K562 (cell line): ENCODE measurements at regions not wholly inside any gene's neighbourhood (a gene's known extent, or its start where the extent isn't known, plus 50 kb on each side); places are given as distances from the start of the nearest gene placed in this dataset.

Source experiments
- ATAC-seq: fragments of 200-7000 bp; cut with Tn5 transposase; 3 replicates; pipeline ENCODE4 v1.9.1; 2020; ENCODE audit warnings: moderate library complexity
- BruUV-seq: library from RNA; stranded (reverse); fragments of 400-500 nt; replicated peaks from 2 replicates; lab custom pipeline; 2021; lab: Mats Ljungman, UMichigan
- CTCF ChIA-PET: fragments of 300-600 bp; formaldehyde crosslinking; extraction: SDS; loops from one replicate; lab custom pipeline; 2021; ENCODE audit warnings: low intra/inter-chr PET ratio; lab: Yijun Ruan, JAX
- POLR2A ChIA-PET: fragments of 300-600, 350-650 bp; sonication (Branson Sonifier 250); formaldehyde crosslinking; extraction: SDS; loops from one replicate; lab custom pipeline; 2021; ENCODE audit warnings: antibody characterized with exemption, inconsistent platforms; lab: Yijun Ruan, JAX
- DNase-seq, 4 experiments: peaks; one replicate each; pipeline versions ENCODE4 v3.0.0 to v3.0.0-alpha.2; 2011 to 2018; ENCODE audit warnings: low spot score in 3 of 4, mixed read lengths in 3 of 4; ENCODE audit errors: extremely low read depth in 1 of 4
- FAIRE-seq: peaks from 2 replicates; lab custom pipeline; 2011; peaks lifted over from hg19 to GRCh38; lab: Jason Lieb, UNC
- H2AFZ ChIP-seq: 2 replicates; pipeline ENCODE4 v1.6.0; 2011; ENCODE audit warnings: low read depth, low read length, control low read depth, inconsistent platforms
- H3K27ac ChIP-seq: fragments of 200-600 bp; 3 replicates; pipeline ENCODE4 v1.8.0; 2011; ENCODE audit warnings: low read depth, mild to moderate bottlenecking, control low read depth, inconsistent platforms, low read length, moderate library complexity, mixed read lengths; ENCODE audit errors: extremely low read depth
- H3K27me3 ChIP-seq, 2 experiments: fragments of 300-600 bp in 1 of 2; 2 replicates in 1 of 2; 3 replicates in 1 of 2; pipeline versions ENCODE4 v1.6.0 to v1.8.0; 2011; ENCODE audit warnings: inconsistent platforms in 2 of 2, low read length in 2 of 2, mild to moderate bottlenecking in 1 of 2, mixed read lengths in 1 of 2, moderate library complexity in 1 of 2; ENCODE audit not compliant: control insufficient read depth in 2 of 2, insufficient read depth in 2 of 2
- H3K36me3 ChIP-seq: fragments of 300-600 bp; 3 replicates; pipeline ENCODE4 v1.8.0; 2011; ENCODE audit warnings: mild to moderate bottlenecking, low read length, inconsistent platforms; ENCODE audit not compliant: control insufficient read depth, insufficient read depth
- H3K4me1 ChIP-seq, 2 experiments: fragments of 200-600 bp in 1 of 2; replicated peaks in 1 of 2; 2 replicates in 1 of 2; 3 replicates in 1 of 2; pipeline versions ENCODE4 v1.5.1 to v1.8.0; 2011; ENCODE audit warnings: inconsistent platforms in 2 of 2, low read length in 2 of 2, mild to moderate bottlenecking in 1 of 2, mixed read lengths in 1 of 2, moderate library complexity in 1 of 2; ENCODE audit not compliant: control insufficient read depth in 2 of 2, insufficient read depth in 2 of 2
- H3K4me2 ChIP-seq: 2 replicates; pipeline ENCODE4 v1.6.1; 2011; ENCODE audit warnings: low read length, control low read depth, inconsistent platforms, mixed read lengths; ENCODE audit not compliant: insufficient read depth
- H3K4me3 ChIP-seq: fragments of 200-600 bp; sonication (generic), shearing (Covaris generic); 2 replicates; pipeline ENCODE4 v1.5.1; 2016; ENCODE audit warnings: control low read depth, inconsistent platforms
- H3K79me2 ChIP-seq: fragments of 200-600 bp; 3 replicates; pipeline ENCODE4 v1.8.0; 2011; ENCODE audit warnings: low read length, inconsistent platforms; ENCODE audit not compliant: control insufficient read depth, insufficient read depth
- H3K9ac ChIP-seq, 2 experiments: 2 replicates each; pipeline versions ENCODE4 v1.6.0 to v1.6.1; 2011; ENCODE audit warnings: low read depth in 2 of 2, low read length in 2 of 2, control low read depth in 1 of 2, inconsistent platforms in 1 of 2, mild to moderate bottlenecking in 1 of 2, mixed read lengths in 1 of 2; ENCODE audit not compliant: insufficient read depth in 1 of 2
- H3K9me1 ChIP-seq: one replicate; pipeline ENCODE4 v1.6.0; 2011; ENCODE audit warnings: inconsistent platforms, mild to moderate bottlenecking, low read length, moderate library complexity; ENCODE audit not compliant: control insufficient read depth, insufficient read depth
- H3K9me3 ChIP-seq: replicated peaks from 2 replicates; pipeline ENCODE4 v1.5.1; 2011; ENCODE audit warnings: low read depth, low read length, inconsistent platforms; ENCODE audit not compliant: control insufficient read depth, insufficient read depth
- H4K20me1 ChIP-seq: replicated peaks from 2 replicates; pipeline ENCODE4 v1.6.1; 2011; ENCODE audit warnings: low read length, inconsistent platforms, mixed read lengths; ENCODE audit not compliant: control insufficient read depth, insufficient read depth
- CHD1 ChIP-seq: fragments of 200-600 bp; sonication (generic); IDR thresholded peaks from one replicate; pipeline ENCODE4 v1.6.1; 2012; ENCODE audit warnings: mild to moderate bottlenecking, moderate library complexity, low read length, inconsistent platforms
- WGBS: fragments of 100-300 bp; shearing (Covaris generic); methylation state at CpG from one replicate; pipeline ENCODE4 v1.1.6; 2016; ENCODE audit warnings: low coverage, mixed read lengths; ENCODE audit not compliant: insufficient coverage; ENCODE audit errors: missing lambda C conversion rate; 5-methylcytosine and 5-hydroxymethylcytosine counted together
- in situ Hi-C: fragments of 300-500 bp; cut with MboI; formaldehyde crosslinking; loops from 4 replicates; pipeline ENCODE4 v1.15.0; 2018; ENCODE audit warnings: inconsistent platforms, mixed read lengths
- intact Hi-C: fragments of 100-400 bp; cut with micrococcal nuclease; formaldehyde crosslinking; loops from 2 replicates; pipeline ENCODE4 v1.14.2; 2022
- TF ChIP-seq, protein P1 (sequence below): fragments of 450-650 bp; IDR thresholded peaks from 2 replicates; pipeline ENCODE4 v1.6.1; 2017; ENCODE audit warnings: antibody characterized with exemption, mild to moderate bottlenecking

GRCh38 chr20:55449091-55449490, 556.2 kb downstream of the CBLN4 start:
- H3K36me3 ChIP-seq = no peaks in the 10 kb centered on the region
- DNase-seq = no peak
- H2AFZ ChIP-seq = no peak overlapping the region
- no peaks in the 10 kb centered on the region for H3K4me1 ChIP-seq
- no peaks in the 10 kb centered on the region for H3K27me3 ChIP-seq
- no peaks in the 10 kb centered on the region for H4K20me1 ChIP-seq
- no peak overlapping the region for H3K9ac ChIP-seq
- no peak for TF ChIP-seq CHD1
- TF ChIP-seq, protein P1, sequence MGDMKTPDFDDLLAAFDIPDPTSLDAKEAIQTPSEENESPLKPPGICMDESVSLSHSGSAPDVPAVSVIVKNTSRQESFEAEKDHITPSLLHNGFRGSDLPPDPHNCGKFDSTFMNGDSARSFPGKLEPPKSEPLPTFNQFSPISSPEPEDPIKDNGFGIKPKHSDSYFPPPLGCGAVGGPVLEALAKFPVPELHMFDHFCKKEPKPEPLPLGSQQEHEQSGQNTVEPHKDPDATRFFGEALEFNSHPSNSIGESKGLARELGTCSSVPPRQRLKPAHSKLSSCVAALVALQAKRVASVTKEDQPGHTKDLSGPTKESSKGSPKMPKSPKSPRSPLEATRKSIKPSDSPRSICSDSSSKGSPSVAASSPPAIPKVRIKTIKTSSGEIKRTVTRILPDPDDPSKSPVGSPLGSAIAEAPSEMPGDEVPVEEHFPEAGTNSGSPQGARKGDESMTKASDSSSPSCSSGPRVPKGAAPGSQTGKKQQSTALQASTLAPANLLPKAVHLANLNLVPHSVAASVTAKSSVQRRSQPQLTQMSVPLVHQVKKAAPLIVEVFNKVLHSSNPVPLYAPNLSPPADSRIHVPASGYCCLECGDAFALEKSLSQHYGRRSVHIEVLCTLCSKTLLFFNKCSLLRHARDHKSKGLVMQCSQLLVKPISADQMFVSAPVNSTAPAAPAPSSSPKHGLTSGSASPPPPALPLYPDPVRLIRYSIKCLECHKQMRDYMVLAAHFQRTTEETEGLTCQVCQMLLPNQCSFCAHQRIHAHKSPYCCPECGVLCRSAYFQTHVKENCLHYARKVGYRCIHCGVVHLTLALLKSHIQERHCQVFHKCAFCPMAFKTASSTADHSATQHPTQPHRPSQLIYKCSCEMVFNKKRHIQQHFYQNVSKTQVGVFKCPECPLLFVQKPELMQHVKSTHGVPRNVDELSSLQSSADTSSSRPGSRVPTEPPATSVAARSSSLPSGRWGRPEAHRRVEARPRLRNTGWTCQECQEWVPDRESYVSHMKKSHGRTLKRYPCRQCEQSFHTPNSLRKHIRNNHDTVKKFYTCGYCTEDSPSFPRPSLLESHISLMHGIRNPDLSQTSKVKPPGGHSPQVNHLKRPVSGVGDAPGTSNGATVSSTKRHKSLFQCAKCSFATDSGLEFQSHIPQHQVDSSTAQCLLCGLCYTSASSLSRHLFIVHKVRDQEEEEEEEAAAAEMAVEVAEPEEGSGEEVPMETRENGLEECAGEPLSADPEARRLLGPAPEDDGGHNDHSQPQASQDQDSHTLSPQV = no peak
- H3K9me1 ChIP-seq = no peaks in the 10 kb centered on the region
- 0% methylated on average over 1 of the region's 1 CpG for WGBS
- POLR2A ChIA-PET = interaction anchor here (0.8 kb wide), 1 partner anchor 633 kb away, joined by 3 read pairs; no protein-coding TSS in a partner anchor
- CTCF ChIA-PET = no interaction called here
- H3K79me2 ChIP-seq = no peaks in the 10 kb centered on the region
- no peak overlapping the region for H3K27ac ChIP-seq
- ATAC-seq = no peak
- intact Hi-C loops = no loop called here
- no peak overlapping the region for H3K4me2 ChIP-seq
- in situ Hi-C loops = no loop called here
- no TSS peak for BruUV-seq
- H3K9me3 ChIP-seq = no peaks in the 10 kb centered on the region
- FAIRE-seq = no peak
- no peak overlapping the region for H3K4me3 ChIP-seq
